ENCODE measurements at regions not wholly inside any gene's neighbourhood (a gene's known extent, or its start where the extent isn't known, plus 50 kb on each side); places are given as distances from the start of the nearest gene placed in this dataset.

DNA sequence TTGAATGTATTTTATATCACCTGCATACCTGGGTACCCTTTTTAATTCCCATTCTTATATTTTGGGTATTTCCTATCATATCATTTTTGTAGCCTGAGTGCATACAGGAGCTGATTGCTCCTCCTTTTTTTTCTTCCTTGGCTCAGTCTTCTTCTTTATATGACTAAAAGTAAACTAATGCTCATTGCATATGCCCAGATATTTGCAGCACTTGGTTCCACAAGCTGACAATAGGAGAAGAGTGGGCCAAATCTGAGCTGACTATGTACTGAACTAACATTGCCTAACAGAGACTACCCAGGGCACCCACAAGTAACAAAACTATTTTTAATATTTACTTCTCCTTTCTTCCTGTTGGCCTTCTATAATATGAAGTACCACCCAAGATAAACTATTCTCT is 131.7 kb upstream of the SPOPL start:
- TF ChIP-seq POLR2AphosphoS5 (IDR thresholded peaks at IDR 0.05; ENCODE audit: low read depth, low read length) (no peak), POLR2A (IDR thresholded peaks at IDR 0.05; ENCODE audit: low read depth, low read length) (no peak), TAF1 (IDR thresholded peaks at IDR 0.05; ENCODE audit: borderline replicate concordance, low read depth, low read length) (no peak)

All from GM12892 (cell line).